SU-DHL-6 (cell line): ENCODE measurements at regions not wholly inside any gene's neighbourhood (a gene's known extent, or its start where the extent isn't known, plus 50 kb on each side); places are given as distances from the start of the nearest gene placed in this dataset.

ENCODE experiments used
- CTCF ChIP-seq: fragments of 200-600 bp; sonication (generic); IDR thresholded peaks from one replicate; pipeline ENCODE4 v1.5.1; 2017; ENCODE audit warnings: antibody characterized with exemption, mild to moderate bottlenecking, low read length, moderate library complexity; ENCODE audit not compliant: insufficient read depth, poor library complexity, severe bottlenecking
- EZH2phosphoT487 ChIP-seq: fragments of 200-600 bp; sonication (generic), shearing (Covaris generic); conservative IDR thresholded peaks from 2 replicates; pipeline ENCODE4 v1.6.1; 2018; ENCODE audit warnings: mild to moderate bottlenecking, antibody characterized with exemption, low read length, moderate library complexity, mixed read lengths

- TF ChIP-seq CTCF (no peak), EZH2phosphoT487 (no peak)
Measured at GRCh38 chr6:108795122-108795521, 53.1 kb upstream of the ARMC2 start.
